ENCODE measurements at regions not wholly inside any gene's neighbourhood (a gene's known extent, or its start where the extent isn't known, plus 50 kb on each side); places are given as distances from the start of the nearest gene placed in this dataset.

- TF ChIP-seq CTCF (IDR thresholded peaks at IDR 0.05) (no peak), POLR2AphosphoS5 (IDR thresholded peaks at IDR 0.05; ENCODE audit: insufficient read depth in 1 of 2, low read depth in 1 of 2) (no peak), POLR2A (IDR thresholded peaks at IDR 0.05) (no peak)
Observed at GRCh38 chr6:99024089-99024488, 76.3 kb upstream of the FBXL4 start.
